Thoracic aorta (tissue), 2 donors: ENCODE measurements at regions not wholly inside any gene's neighbourhood (a gene's known extent, or its start where the extent isn't known, plus 50 kb on each side); places are given as distances from the start of the nearest gene placed in this dataset.
A peak's percentile ranks its signal among the peaks of the same experiment; 100 is the strongest.

Experiments used
- ATAC-seq: fragments of 150-250 bp; one replicate; pipeline ENCODE4 v1.8.0; 2017; ENCODE audit warnings: low read depth; ENCODE audit not compliant: insufficient number of reproducible peaks, low FRiP score
- DNase-seq: peaks from one replicate; pipeline ENCODE4 v3.0.0-alpha.2; 2020; ENCODE audit warnings: low spot score
- H3K27ac ChIP-seq, 2 donors: fragments of 200-600 bp; sonication (generic); 1 replicate in 1 of 2; 2 replicates in 1 of 2; pipeline ENCODE4 v1.5.1; 2016; ENCODE audit warnings: mild to moderate bottlenecking in 2 of 2, moderate library complexity in 2 of 2
- H3K27me3 ChIP-seq: fragments of 200-600 bp; sonication (generic); replicated peaks from 2 replicates; pipeline ENCODE4 v1.6.0; 2016; ENCODE audit warnings: mild to moderate bottlenecking; ENCODE audit not compliant: insufficient read depth
- H3K36me3 ChIP-seq: fragments of 200-600 bp; sonication (generic); one replicate; pipeline ENCODE4 v1.5.1; 2016
- H3K4me1 ChIP-seq, 2 donors: fragments of 200-600 bp; sonication (generic); 1 replicate in 1 of 2; 2 replicates in 1 of 2; pipeline versions ENCODE4 v1.5.1 to v1.6.0; 2016; ENCODE audit warnings: low read depth in 2 of 2, mild to moderate bottlenecking in 1 of 2; ENCODE audit not compliant: control insufficient read depth in 1 of 2
- H3K4me3 ChIP-seq: fragments of 200-600 bp; sonication (generic); 2 replicates; pipeline ENCODE4 v1.5.1; 2016; ENCODE audit warnings: mild to moderate bottlenecking
- H3K9me3 ChIP-seq: fragments of 200-600 bp; sonication (generic); 2 replicates; pipeline ENCODE4 v1.5.1; 2016
- TF ChIP-seq, protein P1 (sequence below): fragments of 200-600 bp; sonication (generic); IDR thresholded peaks from one replicate; pipeline ENCODE4 v1.5.1; 2019; ENCODE audit warnings: antibody characterized with exemption

DNA sequence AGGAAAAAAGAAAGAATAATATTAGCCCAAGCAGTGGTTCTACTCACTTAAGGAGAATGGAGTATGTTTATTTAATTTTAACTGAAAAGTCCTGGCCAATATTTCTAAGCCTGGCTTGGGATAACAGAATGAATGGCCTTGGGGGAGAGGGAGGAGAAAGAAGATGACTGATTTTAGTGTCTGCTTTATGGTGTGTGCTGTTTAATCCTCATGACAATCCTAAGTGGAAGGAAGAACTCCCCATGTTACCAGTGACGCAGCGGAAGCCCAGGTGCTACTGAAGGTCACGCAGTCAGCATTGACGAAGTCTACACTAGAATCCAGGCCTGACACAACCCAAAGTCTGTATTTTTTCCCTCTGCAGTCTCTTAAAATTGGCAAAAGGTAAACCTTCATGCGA, 50.5 kb downstream of the PALM2AKAP2 start:
- Histone ChIP-seq H3K4me1 (peaks cover 0 to 24% of the 10 kb centered on the region in 2 donors), H3K27ac (no peak overlapping the region), H3K9me3 (peaks cover 2% of the 10 kb centered on the region), H3K27me3 (no peaks in the 10 kb centered on the region), H3K4me3 (no peak overlapping the region), H3K36me3 (no peaks in the 10 kb centered on the region)
- DNase-seq: no peak
- TF ChIP-seq, protein P1, sequence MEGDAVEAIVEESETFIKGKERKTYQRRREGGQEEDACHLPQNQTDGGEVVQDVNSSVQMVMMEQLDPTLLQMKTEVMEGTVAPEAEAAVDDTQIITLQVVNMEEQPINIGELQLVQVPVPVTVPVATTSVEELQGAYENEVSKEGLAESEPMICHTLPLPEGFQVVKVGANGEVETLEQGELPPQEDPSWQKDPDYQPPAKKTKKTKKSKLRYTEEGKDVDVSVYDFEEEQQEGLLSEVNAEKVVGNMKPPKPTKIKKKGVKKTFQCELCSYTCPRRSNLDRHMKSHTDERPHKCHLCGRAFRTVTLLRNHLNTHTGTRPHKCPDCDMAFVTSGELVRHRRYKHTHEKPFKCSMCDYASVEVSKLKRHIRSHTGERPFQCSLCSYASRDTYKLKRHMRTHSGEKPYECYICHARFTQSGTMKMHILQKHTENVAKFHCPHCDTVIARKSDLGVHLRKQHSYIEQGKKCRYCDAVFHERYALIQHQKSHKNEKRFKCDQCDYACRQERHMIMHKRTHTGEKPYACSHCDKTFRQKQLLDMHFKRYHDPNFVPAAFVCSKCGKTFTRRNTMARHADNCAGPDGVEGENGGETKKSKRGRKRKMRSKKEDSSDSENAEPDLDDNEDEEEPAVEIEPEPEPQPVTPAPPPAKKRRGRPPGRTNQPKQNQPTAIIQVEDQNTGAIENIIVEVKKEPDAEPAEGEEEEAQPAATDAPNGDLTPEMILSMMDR: no peak
- ATAC-seq: no peak

DNA sequence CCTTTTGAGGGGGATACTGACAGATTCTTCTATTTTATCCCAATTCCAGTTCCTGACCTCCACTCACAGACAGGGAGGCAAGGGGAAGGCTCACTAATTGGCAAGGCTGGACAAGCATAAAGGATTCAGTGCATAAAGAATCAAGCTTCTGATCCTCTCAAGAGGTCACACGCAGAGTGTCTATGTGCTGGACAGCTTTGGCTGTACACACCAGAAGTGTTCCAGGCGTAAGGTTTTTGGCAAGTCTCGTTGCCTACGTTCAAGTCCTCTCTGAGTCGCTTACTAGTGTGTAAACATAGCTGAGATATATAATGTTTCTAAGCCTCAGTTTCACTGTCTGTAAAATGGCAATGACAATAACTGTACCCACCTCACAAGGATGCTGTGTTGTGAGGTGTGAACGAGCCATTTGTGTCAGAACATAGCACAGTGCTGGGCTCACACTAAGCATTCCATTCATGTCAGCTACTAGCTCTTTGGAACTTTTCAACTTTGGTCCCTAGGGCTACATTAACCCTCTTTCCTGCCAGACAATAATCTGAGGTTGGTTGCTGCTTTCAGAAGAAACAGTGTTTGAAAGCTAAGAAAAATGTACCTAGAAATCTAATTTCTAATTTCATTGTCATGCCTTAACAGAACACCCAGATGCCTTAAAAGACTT, 52.1 kb downstream of the PALM2AKAP2 start:
- no peaks in the 10 kb centered on the region for H3K27me3 ChIP-seq
- DNase-seq (no peak), ATAC-seq (no peak)

DNA sequence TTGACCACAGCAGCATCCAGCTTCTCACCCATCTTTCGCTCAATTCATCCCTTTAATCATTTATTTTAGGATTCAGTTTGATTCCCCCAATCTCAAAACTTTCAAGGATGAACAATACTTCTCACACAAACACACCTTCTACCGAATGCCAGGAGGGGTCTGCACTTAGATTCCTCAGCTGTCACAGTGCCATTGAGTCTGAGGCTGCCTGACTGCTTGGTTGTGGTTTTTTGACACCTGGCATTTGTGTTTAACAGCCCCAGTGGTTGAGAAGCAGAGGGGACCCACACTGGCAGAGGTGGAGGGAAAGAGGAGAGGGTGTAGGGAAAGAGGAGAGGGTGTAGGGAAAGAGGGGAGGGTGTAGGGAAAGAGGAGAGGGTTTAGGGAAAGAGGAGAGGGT, 54.9 kb downstream of the PALM2AKAP2 start:
- peaks cover 0 to 24% of the 10 kb centered on the region in 2 donors for H3K4me1 ChIP-seq
- no peak overlapping the region for H3K27ac ChIP-seq
- peaks cover 4% of the 10 kb centered on the region for H3K9me3 ChIP-seq
- no peaks in the 10 kb centered on the region for H3K36me3 ChIP-seq
- ATAC-seq (no peak), DNase-seq (no peak)
- no peaks in the 10 kb centered on the region for H3K27me3 ChIP-seq
- TF ChIP-seq, protein P1: no peak
- H3K4me3 ChIP-seq: no peak overlapping the region

More for the DNA sequence above, 52.1 kb downstream of the PALM2AKAP2 start:
- H3K4me1 ChIP-seq: peaks cover 0 to 24% of the 10 kb centered on the region in 2 donors
- TF ChIP-seq, protein P1: no peak
- no peak overlapping the region for H3K27ac ChIP-seq
- H3K9me3 ChIP-seq: peaks cover 4% of the 10 kb centered on the region
- H3K36me3 ChIP-seq: no peaks in the 10 kb centered on the region
- H3K4me3 ChIP-seq: no peak overlapping the region

- H3K4me1 ChIP-seq: peaks cover 3 to 15% of the 10 kb centered on the region in 2 donors
- no peaks in the 10 kb centered on the region for H3K9me3 ChIP-seq
- no peaks in the 10 kb centered on the region for H3K27me3 ChIP-seq
- no peak overlapping the region for H3K27ac ChIP-seq
- peak; percentile 17 for DNase-seq
- no peaks in the 10 kb centered on the region for H3K36me3 ChIP-seq
- TF ChIP-seq, protein P1: no peak
- H3K4me3 ChIP-seq: no peak overlapping the region
- no peak for ATAC-seq
Observed at GRCh38 chr9:109843641-109844040, 63.6 kb downstream of the PALM2AKAP2 start.

GRCh38 chr9:109845226-109845625, 65.2 kb downstream of the PALM2AKAP2 start:
- Histone ChIP-seq H3K9me3 (no peaks in the 10 kb centered on the region), H3K27me3 (no peaks in the 10 kb centered on the region), H3K4me1 (peaks cover 3 to 15% of the 10 kb centered on the region in 2 donors), H3K27ac (no peak overlapping the region), H3K36me3 (no peaks in the 10 kb centered on the region), H3K4me3 (no peak overlapping the region)
- DNase-seq (no peak), ATAC-seq (no peak)
- TF ChIP-seq, protein P1: no peak
